SH-SY5Y (cell line): ENCODE measurements at regions not wholly inside any gene's neighbourhood (a gene's known extent, or its start where the extent isn't known, plus 50 kb on each side); places are given as distances from the start of the nearest gene placed in this dataset.

ENCODE experiments used
- GATA2 ChIP-seq: IDR thresholded peaks from 2 replicates; pipeline ENCODE4 v1.6.1; 2011; ENCODE audit warnings: mild to moderate bottlenecking, low read depth, low read length
- GATA3 ChIP-seq: IDR thresholded peaks from 2 replicates; pipeline ENCODE4 v1.6.1; 2011; ENCODE audit warnings: low read depth, mild to moderate bottlenecking, low read length, moderate library complexity

DNA sequence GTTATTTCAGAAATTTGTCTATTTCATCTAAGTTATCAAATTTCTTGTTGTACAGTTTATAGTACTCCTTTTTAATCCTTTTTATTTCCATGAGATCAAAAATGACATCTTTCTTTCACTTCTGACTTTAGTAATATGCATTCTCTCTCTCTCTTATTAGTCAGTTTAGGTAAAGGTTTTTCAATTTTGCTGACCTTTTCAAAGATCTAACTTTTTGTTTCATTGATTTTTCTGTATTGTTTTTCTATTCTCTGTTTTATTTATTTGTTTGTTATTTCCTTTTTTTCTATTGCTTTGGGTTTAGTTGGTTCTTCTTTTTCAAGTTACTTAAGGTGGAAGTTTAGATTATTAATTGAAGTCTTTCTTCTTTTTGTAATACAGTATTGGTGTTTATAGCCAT lies 294.2 kb downstream of the CCDC85A start:
- TF ChIP-seq GATA3 (no peak), GATA2 (no peak)

DNA sequence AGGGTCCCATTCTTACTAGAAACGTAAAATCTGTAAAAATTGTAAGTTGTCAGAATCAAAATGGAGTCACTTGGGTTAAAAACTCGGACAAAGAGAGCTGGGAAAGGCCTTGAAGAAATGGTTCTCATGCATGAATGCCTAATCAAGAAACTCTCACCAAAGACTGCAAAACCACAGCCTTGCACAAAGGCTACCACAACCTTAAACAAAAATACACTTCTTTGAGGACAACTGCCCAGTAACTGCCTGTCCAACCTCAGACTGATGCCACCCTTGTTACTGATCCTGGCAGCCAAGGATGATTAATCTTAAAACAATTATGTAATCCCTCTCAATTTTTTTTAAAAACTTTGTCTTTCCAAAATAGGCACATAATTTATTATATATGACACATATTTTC lies 299.3 kb downstream of the CCDC85A start:
- no peak for TF ChIP-seq GATA2
- TF ChIP-seq GATA3: no peak

DNA sequence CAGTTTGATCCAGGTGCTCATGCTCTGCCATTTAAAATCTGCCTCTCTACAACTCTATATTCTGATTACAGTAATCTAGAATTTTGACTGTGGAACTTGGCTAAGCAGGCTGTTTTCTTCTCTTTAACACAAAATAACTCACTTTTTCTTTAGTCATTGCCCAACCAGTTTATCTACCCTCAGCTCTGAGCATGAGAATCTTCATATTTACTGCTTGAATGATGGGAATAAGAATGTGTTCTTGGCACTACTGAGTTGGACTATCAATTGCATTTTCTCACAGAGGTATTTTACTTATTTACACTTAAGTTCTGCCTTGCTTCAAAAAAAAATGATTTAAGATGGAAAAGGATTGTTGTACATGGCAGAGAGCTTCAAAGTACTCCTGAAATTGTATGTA lies 301.1 kb downstream of the CCDC85A start:
- TF ChIP-seq GATA3 (no peak), GATA2 (no peak)

DNA sequence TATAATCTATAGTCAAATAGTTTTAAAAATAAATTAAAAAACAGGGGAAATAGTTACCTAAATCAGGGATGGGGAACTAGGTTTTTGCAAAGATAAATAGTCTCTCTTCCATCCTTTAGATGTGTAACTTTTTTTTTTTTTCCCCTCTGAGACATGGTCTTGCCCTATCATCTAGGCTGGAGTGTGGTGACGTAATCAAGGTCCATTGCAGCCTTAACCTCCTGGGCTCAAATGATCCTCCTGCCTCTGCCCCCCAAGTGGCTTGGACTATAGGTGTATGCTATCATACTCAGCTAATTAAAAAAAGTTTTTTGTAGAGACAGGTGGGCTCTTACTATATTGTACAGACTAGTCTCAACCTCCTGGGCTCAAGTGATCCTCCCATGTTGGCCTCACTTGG lies 316.5 kb downstream of the CCDC85A start:
- TF ChIP-seq GATA3 (no peak), GATA2 (no peak)

DNA sequence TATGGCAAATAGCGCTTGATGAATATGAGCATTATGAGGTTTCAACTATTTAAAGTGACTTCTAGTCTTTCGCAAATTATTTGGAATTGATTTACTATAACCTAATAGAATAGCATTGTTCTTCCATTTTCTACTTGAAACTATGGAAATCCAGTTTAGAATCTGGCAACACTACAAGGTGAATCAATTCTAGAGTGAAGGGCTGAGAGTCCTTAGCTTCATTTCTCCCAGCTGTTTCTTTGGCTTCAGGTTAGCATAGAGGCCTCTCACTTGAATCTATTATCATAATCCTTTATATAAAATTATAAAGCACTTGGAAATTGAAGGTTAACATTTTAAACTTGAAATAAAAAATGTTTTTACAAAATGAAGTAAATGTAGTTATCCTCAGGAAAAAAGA lies 318.8 kb downstream of the CCDC85A start:
- TF ChIP-seq GATA3 (no peak), GATA2 (no peak)

DNA sequence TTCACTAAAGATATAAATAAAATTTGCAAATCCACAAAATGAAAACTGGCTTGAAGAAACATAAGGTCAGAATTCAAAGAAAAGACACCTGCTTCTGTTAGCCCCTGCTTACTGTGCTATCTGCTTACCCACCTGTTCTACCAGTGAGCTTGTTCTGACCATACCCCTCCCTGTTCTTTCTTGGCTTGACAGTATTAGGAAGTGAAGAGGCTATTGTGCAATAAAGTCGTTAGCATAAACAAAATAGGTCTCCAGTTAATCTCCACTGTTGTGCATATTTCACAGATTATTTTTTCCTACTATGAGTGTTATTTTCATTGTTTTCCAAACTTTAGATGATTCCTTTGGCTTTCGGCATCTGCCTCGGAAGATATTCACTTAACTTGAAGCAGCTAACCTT lies 322.1 kb downstream of the CCDC85A start:
- TF ChIP-seq GATA2 (no peak), GATA3 (no peak)

DNA sequence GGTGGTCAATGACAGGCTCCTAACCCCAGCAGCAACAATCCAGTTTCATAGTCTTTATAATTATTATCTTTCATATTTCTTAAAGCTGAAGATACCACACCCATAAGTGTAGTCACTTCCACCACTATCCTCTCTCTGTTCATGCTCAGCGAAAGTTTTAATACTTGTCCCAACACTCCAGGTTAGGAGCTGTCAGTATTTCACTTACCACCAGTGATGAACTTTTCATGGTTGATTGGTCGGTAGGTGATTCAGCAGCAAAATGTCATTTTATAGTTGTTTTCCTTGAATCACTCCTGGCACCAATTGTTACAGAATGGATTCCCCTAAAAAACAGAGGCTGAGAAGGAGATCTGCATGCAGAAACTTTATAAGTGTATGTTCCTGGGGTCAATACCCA lies 324.9 kb downstream of the CCDC85A start:
- TF ChIP-seq GATA2 (no peak), GATA3 (no peak)

DNA sequence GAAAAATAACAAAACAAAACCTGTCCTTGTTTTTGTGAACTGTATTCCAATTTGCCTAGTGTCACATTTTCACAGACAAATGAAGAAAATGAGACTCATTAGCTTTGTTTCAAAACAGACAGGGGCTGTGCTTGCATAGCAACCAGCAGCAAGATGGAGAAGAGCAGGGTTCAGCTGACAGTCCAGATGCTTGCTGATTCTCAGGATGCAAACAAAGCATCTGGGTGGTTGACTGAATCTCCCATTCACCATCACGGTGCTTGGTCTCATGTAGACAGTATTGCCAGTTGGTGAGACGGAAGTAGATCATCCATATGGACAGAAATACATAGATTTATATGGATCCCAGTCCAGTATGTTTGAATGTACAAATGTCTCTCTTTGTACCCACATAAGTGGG lies 326.8 kb downstream of the CCDC85A start:
- TF ChIP-seq GATA2: no peak
- no peak for TF ChIP-seq GATA3

DNA sequence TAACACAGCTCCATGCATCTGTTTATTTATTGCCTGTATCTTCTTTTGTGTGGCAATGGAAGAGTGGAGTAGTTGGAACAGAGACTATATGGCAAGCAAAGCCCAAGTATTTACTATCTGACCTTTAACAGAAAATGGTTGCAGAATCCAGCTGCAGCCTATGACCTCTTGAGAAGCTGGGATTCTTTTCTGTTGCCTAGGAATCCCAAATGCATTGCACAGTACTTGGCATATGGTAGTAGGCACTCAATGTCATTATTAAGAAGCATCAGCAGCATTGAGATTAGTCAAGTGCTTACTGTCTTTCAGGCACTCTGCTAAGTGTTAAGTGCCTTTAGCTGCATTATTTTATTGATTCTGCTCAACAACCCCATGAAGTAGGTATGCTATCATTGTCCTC lies 331.6 kb downstream of the CCDC85A start:
- TF ChIP-seq GATA3 (no peak), GATA2 (no peak)

DNA sequence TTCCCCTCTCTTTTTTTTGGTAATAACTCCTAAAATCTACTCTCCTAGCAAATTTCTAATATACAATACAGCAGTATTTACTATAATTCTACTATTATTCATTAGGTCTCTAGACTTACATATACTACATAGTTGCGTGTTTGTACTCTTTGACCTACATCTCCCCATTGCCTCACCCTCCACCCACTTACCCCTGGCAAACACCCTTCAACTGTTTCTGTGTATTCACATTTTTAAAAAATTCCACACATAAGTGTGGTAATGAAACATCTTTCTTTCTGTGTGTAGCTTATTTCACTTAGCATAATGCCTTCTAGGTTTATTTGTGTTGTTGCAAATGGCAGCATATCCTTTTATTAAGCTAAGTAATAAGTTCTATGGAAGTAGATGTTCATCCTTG lies 336.0 kb downstream of the CCDC85A start:
- no peak for TF ChIP-seq GATA3
- TF ChIP-seq GATA2: no peak

DNA sequence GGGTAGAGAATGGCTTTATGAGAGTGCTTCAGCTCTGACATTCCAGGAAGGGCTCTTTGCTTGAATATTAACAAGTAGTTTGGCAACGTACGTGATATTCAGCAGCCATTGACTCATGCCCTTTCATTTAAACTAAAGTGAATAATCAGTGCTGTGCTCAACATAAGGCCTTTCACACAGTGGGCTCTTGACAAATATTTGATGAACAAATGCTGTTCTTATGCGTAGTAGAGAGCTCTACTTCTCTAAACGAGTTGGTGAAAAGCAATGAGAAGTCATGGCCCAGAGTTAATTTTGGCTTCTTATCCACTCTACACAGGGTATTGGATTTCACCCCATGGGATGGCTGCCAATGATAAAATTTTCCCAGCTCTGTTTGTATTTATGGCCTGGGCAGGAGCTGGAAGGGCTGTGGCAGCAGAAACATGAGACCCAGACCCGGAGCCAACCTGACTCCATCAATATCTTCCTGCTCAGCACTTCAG lies 338.9 kb downstream of the CCDC85A start:
- no peak for TF ChIP-seq GATA2
- TF ChIP-seq GATA3: no peak

DNA sequence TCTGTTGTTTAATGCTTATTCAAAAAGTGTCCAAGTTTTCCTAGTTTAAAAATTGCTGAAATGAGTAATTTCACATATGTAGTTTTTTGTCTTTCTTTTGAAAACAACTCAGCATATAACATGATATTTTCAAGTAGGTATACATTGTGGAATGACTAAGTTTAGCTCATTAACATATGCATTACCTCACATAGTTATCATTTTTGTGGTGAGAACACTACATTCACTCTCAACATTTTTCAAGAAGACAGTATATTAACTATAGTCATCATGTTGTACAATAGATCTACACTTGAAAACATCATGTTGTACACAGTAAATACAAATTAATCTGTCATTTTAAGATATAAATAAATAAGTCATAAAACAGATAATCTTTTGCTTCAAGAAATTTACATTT lies 340.0 kb downstream of the CCDC85A start:
- TF ChIP-seq GATA2: no peak
- TF ChIP-seq GATA3: no peak

DNA sequence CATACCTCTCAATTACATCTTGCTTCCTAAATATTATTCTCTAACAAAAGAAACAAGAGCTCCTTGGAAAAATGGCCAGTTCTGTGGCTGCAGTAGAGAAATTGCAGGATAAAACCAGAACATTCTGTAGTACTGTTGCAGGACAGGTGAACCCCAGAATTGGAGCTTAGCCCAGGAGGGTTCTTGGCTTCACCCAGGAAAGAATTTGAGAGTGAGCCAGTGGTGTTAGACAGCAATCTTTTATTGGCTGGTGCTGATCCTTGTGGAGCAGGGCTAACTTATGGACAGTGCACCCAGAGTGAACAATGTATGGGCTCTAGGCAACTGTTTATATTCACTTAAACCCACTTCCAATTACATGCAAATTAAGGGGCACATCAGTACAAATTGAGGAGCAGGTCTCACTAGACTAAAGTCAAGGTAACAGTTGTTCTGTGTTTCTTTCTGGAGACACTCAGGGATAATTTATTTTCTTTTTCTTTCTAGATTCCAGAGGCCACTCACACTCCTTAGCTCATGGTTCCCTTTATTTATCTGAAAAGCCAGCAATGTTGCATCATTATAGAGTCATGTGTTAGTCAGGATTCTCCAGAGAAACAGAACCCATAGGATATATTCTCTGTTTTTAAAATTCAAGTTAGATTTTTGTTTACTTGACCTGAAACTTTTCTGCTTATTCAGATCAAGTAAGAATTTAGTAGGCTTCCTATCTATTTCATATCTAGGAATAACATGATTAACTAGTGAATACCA lies 348.1 kb downstream of the CCDC85A start:
- TF ChIP-seq GATA2: no peak
- no peak for TF ChIP-seq GATA3

DNA sequence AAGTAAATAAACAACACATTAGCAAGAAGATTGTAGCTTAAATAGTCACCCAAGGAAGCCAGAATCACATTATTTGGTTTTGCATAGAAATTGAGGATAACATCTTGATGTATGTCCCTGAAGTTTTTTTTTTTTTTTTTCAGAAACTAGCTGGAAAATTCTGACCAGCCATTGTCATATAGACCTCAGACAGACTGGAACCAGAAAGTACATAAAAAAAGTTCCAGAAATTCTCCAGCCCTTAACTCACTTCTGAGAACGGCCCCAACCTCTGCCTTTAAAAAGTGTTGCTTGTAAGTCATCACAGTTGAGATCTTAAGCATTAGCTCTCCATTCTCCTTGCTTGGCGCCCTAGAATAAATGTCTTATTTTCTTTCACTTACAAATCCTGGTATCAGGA lies 350.5 kb downstream of the CCDC85A start:
- TF ChIP-seq GATA3: no peak
- no peak for TF ChIP-seq GATA2

DNA sequence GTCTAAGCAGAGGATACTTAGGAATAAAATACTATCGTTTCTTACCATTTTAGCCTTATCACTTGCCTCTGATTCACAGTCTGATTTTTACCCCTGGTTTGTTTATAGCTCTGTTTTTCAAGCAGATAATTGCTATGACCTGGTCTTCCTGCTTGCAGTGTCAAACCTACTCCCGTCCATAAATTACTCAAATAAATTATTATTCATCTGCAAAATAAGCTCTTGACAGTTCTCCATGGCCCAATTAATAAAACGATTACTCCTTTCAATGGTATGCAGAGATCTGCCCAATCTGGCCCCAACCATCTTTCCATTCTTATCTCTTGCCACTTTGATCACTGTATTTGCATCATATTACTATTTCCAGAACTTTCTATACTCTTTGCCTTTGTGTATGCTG lies 354.0 kb downstream of the CCDC85A start:
- TF ChIP-seq GATA3 (no peak), GATA2 (no peak)

DNA sequence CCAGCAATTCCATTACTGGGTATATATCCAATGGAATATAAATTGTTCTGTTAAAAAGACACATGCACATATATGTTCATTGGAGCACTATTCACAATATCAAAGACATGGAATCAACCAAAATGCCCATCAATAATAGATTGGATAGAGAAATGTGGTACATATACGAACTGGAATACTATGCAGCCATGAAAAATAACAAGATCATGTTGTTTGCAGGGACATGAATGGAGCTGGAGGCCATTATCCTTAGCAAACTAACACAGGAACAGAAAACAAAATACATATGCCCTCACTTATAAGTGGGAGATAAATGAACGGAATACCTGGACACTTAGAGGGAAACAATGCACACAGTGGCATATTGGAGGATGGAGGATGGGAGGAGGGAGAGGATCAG lies 355.8 kb downstream of the CCDC85A start:
- no peak for TF ChIP-seq GATA3
- TF ChIP-seq GATA2: no peak
